IMR-90 (cell line): ENCODE measurements at regions not wholly inside any gene's neighbourhood (a gene's known extent, or its start where the extent isn't known, plus 50 kb on each side); places are given as distances from the start of the nearest gene placed in this dataset.

Source experiments
- ATAC-seq: fragments of 200-7000 bp; cut with Tn5 transposase; 2 replicates; pipeline ENCODE4 v1.9.1; 2020; ENCODE audit warnings: low read depth, mild to moderate bottlenecking, moderate library complexity
- BruUV-seq: library from RNA; stranded (reverse); fragments of 400-500 nt; replicated peaks from 2 replicates; lab custom pipeline; 2021; lab: Mats Ljungman, UMichigan
- CTCF ChIA-PET: fragments of 300-600 bp; formaldehyde crosslinking; extraction: SDS; loops from one replicate; lab custom pipeline; 2021; ENCODE audit warnings: antibody characterized with exemption; lab: Yijun Ruan, JAX
- POLR2A ChIA-PET: fragments of 300-600 bp; sonication (Branson Sonifier 250); formaldehyde crosslinking; loops from one replicate; lab custom pipeline; 2022; ENCODE audit warnings: antibody characterized with exemption; ENCODE audit not compliant: unreplicated experiment; lab: Charles Lee
- DNase-seq: peaks from one replicate; pipeline ENCODE4 v3.0.0; 2013
- H2AFZ ChIP-seq: replicated peaks from 2 replicates; pipeline ENCODE3; 2013; ENCODE audit warnings: low read length, mild to moderate bottlenecking; ENCODE audit not compliant: poor library complexity
- H2AK5ac ChIP-seq: 2 replicates; pipeline ENCODE4 v1.6.1; 2013; ENCODE audit warnings: low read depth, low read length, inconsistent platforms
- H2AK9ac ChIP-seq: replicated peaks from 2 replicates; pipeline ENCODE3; 2013; ENCODE audit warnings: mild to moderate bottlenecking, low read depth, low read length, moderate library complexity; ENCODE audit not compliant: poor library complexity
- H2BK120ac ChIP-seq: 2 replicates; pipeline ENCODE4 v1.6.1; 2013; ENCODE audit warnings: low read depth, low read length, inconsistent platforms
- H2BK15ac ChIP-seq: 3 replicates; pipeline ENCODE4 v1.6.1; 2013; ENCODE audit warnings: low read depth, low read length, inconsistent platforms
- H2BK20ac ChIP-seq: 2 replicates; pipeline ENCODE4 v1.6.1; 2013; ENCODE audit warnings: low read depth, mild to moderate bottlenecking, inconsistent platforms, low read length, moderate library complexity
- H2BK5ac ChIP-seq: 2 replicates; pipeline ENCODE4 v1.6.1; 2013; ENCODE audit warnings: mild to moderate bottlenecking, low read depth, low read length, inconsistent platforms; ENCODE audit not compliant: poor library complexity, severe bottlenecking
- H3K14ac ChIP-seq: replicated peaks from 2 replicates; pipeline ENCODE4 v1.6.1; 2013; ENCODE audit warnings: low read depth, low read length, inconsistent platforms
- H3K18ac ChIP-seq: 2 replicates; pipeline ENCODE4 v1.6.1; 2013; ENCODE audit warnings: low read depth, low read length, control low read depth
- H3K23ac ChIP-seq: 2 replicates; pipeline ENCODE4 v1.6.1; 2013; ENCODE audit warnings: low read depth, low read length, inconsistent platforms
- H3K27ac ChIP-seq: 2 replicates; pipeline ENCODE4 v1.5.1; 2013; ENCODE audit warnings: mild to moderate bottlenecking, control low read depth, low read length; ENCODE audit not compliant: insufficient read depth
- H3K27me3 ChIP-seq: 2 replicates; pipeline ENCODE4 v1.6.1; 2013; ENCODE audit warnings: low read length; ENCODE audit not compliant: control insufficient read depth, insufficient read depth
- H3K36me3 ChIP-seq: 2 replicates; pipeline ENCODE4 v1.6.1; 2013; ENCODE audit warnings: low read length, mixed read lengths; ENCODE audit not compliant: control insufficient read depth, insufficient read depth
- H3K4ac ChIP-seq: 2 replicates; pipeline ENCODE4 v1.6.1; 2013; ENCODE audit warnings: low read depth, low read length, inconsistent platforms
- H3K4me1 ChIP-seq: 2 replicates; pipeline ENCODE4 v1.6.1; 2013; ENCODE audit warnings: low read length, mixed read lengths; ENCODE audit not compliant: control insufficient read depth, insufficient read depth
- H3K4me2 ChIP-seq: 2 replicates; pipeline ENCODE4 v1.6.1; 2013; ENCODE audit warnings: low read depth, mild to moderate bottlenecking, control low read depth, low read length, moderate library complexity
- H3K4me3 ChIP-seq: 2 replicates; pipeline ENCODE4 v1.5.1; 2013; ENCODE audit warnings: low read depth, mild to moderate bottlenecking, control low read depth, low read length, moderate library complexity; ENCODE audit not compliant: insufficient read depth
- H3K56ac ChIP-seq: 2 replicates; pipeline ENCODE4 v1.6.1; 2013; ENCODE audit warnings: low read length, inconsistent platforms; ENCODE audit not compliant: insufficient read depth; ENCODE audit errors: extremely low read depth
- H3K79me1 ChIP-seq, 2 experiments: 2 replicates each; pipeline ENCODE4 v1.6.1; 2013; ENCODE audit warnings: low read length in 2 of 2, inconsistent platforms in 1 of 2, low read depth in 1 of 2
- H3K9ac ChIP-seq: 2 replicates; pipeline ENCODE4 v1.6.1; 2013; ENCODE audit warnings: low read depth, low read length, control low read depth
- H3K9me1 ChIP-seq: 2 replicates; pipeline ENCODE4 v1.6.1; 2013; ENCODE audit warnings: low read length, inconsistent platforms; ENCODE audit not compliant: insufficient read depth
- H3K9me3 ChIP-seq: 2 replicates; pipeline ENCODE4 v1.6.1; 2013; ENCODE audit warnings: low read length; ENCODE audit not compliant: control insufficient read depth, insufficient read depth
- H4K20me1 ChIP-seq: 2 replicates; pipeline ENCODE4 v1.6.1; 2013; ENCODE audit warnings: low read length, inconsistent platforms; ENCODE audit not compliant: insufficient read depth
- H4K5ac ChIP-seq: 2 replicates; pipeline ENCODE4 v1.6.1; 2013; ENCODE audit warnings: mild to moderate bottlenecking, low read depth, low read length, control low read depth
- H4K8ac ChIP-seq, 2 experiments: 2 replicates each; pipeline ENCODE4 v1.6.1; 2013; ENCODE audit warnings: low read depth in 2 of 2, low read length in 2 of 2, control low read depth in 1 of 2, inconsistent platforms in 1 of 2
- H4K91ac ChIP-seq: 2 replicates; pipeline ENCODE4 v1.6.1; 2013; ENCODE audit warnings: low read depth, low read length, inconsistent platforms; ENCODE audit not compliant: insufficient read depth
- BHLHE40 ChIP-seq: fragments of 150-350 bp; IDR thresholded peaks from 2 replicates; pipeline ENCODE4 v1.6.1; 2016; ENCODE audit warnings: mild to moderate bottlenecking, low read depth, low read length
- MXI1 ChIP-seq: IDR thresholded peaks from 2 replicates; pipeline ENCODE4 v1.6.1; 2012; ENCODE audit warnings: low read depth, mild to moderate bottlenecking, low read length, moderate library complexity, borderline replicate concordance
- NFE2L2 ChIP-seq: fragments of 150-350 bp; IDR thresholded peaks from 2 replicates; pipeline ENCODE4 v1.6.1; 2016; ENCODE audit warnings: low read depth, mild to moderate bottlenecking, low read length
- POLR2A ChIP-seq: IDR thresholded peaks from 2 replicates; pipeline ENCODE4 v1.6.1; 2012; ENCODE audit warnings: mild to moderate bottlenecking, low read depth, low read length
- RAD21 ChIP-seq: IDR thresholded peaks from 2 replicates; pipeline ENCODE4 v1.6.1; 2012; ENCODE audit warnings: low read length, improper control_type of control experiment
- RCOR1 ChIP-seq: IDR thresholded peaks from 2 replicates; pipeline ENCODE4 v1.6.1; 2012; ENCODE audit warnings: mild to moderate bottlenecking, low read length, improper control_type of control experiment; ENCODE audit not compliant: insufficient replicate concordance
- WGBS, 2 experiments: methylation state at CpG; one replicate each; pipeline versions ENCODE4 v1.1.5 to v1.1.7; 2013; ENCODE audit warnings: missing lambda C conversion rate in 2 of 2; ENCODE audit not compliant: insufficient read length in 1 of 2; ENCODE audit errors: extremely low coverage in 2 of 2; 5-methylcytosine and 5-hydroxymethylcytosine counted together
- dilution Hi-C: fragments of 300-500 bp; cut with HindIII; formaldehyde crosslinking; loops from one replicate; pipeline ENCODE4 v1.14.3; 2018; ENCODE audit warnings: low sequenced_read_pairs; ENCODE audit not compliant: unreplicated experiment
- in situ Hi-C: fragments of 300-500 bp; cut with MboI; formaldehyde crosslinking; loops from 3 replicates; pipeline ENCODE4 v1.14.3; 2019; ENCODE audit warnings: low sequenced_read_pairs, inconsistent platforms, mixed read lengths
- intact Hi-C: fragments of 100-400 bp; cut with micrococcal nuclease; formaldehyde crosslinking; loops from 2 replicates; pipeline ENCODE4 v1.10.0; 2022
- TF ChIP-seq, protein P1 (sequence below): conservative IDR thresholded peaks from 2 replicates; pipeline ENCODE4 v1.5.1; 2012; ENCODE audit warnings: mild to moderate bottlenecking, low read depth, low read length, improper control_type of control experiment
- TF ChIP-seq, protein P2 (sequence below): fragments of 150-350 bp; IDR thresholded peaks from 2 replicates; pipeline ENCODE4 v1.6.1; 2017; ENCODE audit warnings: mild to moderate bottlenecking, antibody characterized with exemption, low read length, low read depth

DNA sequence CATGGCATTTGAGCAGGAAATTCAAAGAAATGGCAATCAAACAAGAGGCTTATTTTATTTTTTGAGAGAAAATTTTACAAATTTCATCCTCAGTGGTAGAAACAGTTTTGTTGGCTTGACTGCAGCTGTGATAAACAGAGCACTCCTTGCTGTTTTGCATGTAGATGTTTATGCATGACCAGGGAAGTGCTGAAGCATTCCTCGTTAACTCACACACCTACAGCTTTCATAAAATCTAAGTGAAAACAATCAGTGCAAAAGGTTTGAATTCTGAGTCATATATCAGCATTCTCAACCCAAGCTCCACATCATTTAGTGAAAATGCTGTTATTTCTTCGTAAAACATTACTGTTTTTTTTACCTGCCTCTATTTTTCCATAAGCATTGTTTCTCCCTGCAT is 146.6 kb upstream of the CCDC68 start:
- no peak overlapping the region for H2AK9ac ChIP-seq
- H3K9me3 ChIP-seq: no peaks in the 10 kb centered on the region
- TF ChIP-seq MXI1: no peak
- no peak for TF ChIP-seq BHLHE40
- TF ChIP-seq, protein P1, sequence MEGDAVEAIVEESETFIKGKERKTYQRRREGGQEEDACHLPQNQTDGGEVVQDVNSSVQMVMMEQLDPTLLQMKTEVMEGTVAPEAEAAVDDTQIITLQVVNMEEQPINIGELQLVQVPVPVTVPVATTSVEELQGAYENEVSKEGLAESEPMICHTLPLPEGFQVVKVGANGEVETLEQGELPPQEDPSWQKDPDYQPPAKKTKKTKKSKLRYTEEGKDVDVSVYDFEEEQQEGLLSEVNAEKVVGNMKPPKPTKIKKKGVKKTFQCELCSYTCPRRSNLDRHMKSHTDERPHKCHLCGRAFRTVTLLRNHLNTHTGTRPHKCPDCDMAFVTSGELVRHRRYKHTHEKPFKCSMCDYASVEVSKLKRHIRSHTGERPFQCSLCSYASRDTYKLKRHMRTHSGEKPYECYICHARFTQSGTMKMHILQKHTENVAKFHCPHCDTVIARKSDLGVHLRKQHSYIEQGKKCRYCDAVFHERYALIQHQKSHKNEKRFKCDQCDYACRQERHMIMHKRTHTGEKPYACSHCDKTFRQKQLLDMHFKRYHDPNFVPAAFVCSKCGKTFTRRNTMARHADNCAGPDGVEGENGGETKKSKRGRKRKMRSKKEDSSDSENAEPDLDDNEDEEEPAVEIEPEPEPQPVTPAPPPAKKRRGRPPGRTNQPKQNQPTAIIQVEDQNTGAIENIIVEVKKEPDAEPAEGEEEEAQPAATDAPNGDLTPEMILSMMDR: no peak
- TF ChIP-seq RAD21: no peak
- TF ChIP-seq POLR2A: no peak
- TF ChIP-seq RCOR1: no peak
- TF ChIP-seq, protein P2, sequence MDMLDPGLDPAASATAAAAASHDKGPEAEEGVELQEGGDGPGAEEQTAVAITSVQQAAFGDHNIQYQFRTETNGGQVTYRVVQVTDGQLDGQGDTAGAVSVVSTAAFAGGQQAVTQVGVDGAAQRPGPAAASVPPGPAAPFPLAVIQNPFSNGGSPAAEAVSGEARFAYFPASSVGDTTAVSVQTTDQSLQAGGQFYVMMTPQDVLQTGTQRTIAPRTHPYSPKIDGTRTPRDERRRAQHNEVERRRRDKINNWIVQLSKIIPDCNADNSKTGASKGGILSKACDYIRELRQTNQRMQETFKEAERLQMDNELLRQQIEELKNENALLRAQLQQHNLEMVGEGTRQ: no peak
- TF ChIP-seq NFE2L2: no peak
- ATAC-seq (no peak), DNase-seq (no peak)
- no peak overlapping the region for H4K5ac ChIP-seq
- 0 out of 2 replicates have a peak, but pooled peaks cover 2% of the 10 kb centered on the region for H3K4me1 ChIP-seq
- H3K4me3 ChIP-seq: no peak overlapping the region
- no peak overlapping the region for H2AK5ac ChIP-seq
- no peak overlapping the region for H4K8ac ChIP-seq
- POLR2A ChIA-PET: no interaction called here
- no peak overlapping the region for H3K23ac ChIP-seq
- no peak overlapping the region for H2BK5ac ChIP-seq
- H3K9ac ChIP-seq: no peak overlapping the region
- no peaks in the 10 kb centered on the region for H3K79me1 ChIP-seq
- no TSS peak for BruUV-seq
- H2AFZ ChIP-seq: no peak overlapping the region
- no peak overlapping the region for H2BK120ac ChIP-seq
- H3K18ac ChIP-seq: no peak overlapping the region
- no peak overlapping the region for H3K4ac ChIP-seq
- no peaks in the 10 kb centered on the region; the same call in none of the 2 replicates for H3K27me3 ChIP-seq
- H4K91ac ChIP-seq: no peak overlapping the region
- intact Hi-C loops (no loop called here), dilution Hi-C loops (no loop called here), in situ Hi-C loops (loop anchor here (25.0 kb wide), 1 partner anchor 1481 kb away; no protein-coding TSS in a partner anchor)
- no peaks in the 10 kb centered on the region for H3K36me3 ChIP-seq
- H3K9me1 ChIP-seq: no peaks in the 10 kb centered on the region
- H2BK15ac ChIP-seq: no peak overlapping the region
- no peaks in the 10 kb centered on the region for H4K20me1 ChIP-seq
- H3K27ac ChIP-seq: no peak overlapping the region
- no peak overlapping the region for H3K56ac ChIP-seq
- CTCF ChIA-PET: interaction anchor here (0.6 kb wide), 1 partner anchor 983 kb away, joined by 3 read pairs; no protein-coding TSS in a partner anchor
- no CpG with 5 or more reads among the region's 2 CpGs for WGBS, 2 experiments
- no peak overlapping the region for H3K14ac ChIP-seq
- H3K4me2 ChIP-seq: no peak overlapping the region
- H2BK20ac ChIP-seq: no peak overlapping the region
